AG09309 (cell line): ENCODE measurements at regions not wholly inside any gene's neighbourhood (a gene's known extent, or its start where the extent isn't known, plus 50 kb on each side); places are given as distances from the start of the nearest gene placed in this dataset.

Source experiments
- DNase-seq: peaks from one replicate; pipeline ENCODE4 v3.0.0-alpha.2; 2010; ENCODE audit warnings: low read depth
- H3K4me3 ChIP-seq: 2 replicates; pipeline ENCODE4 v1.5.1; 2011; ENCODE audit warnings: mild to moderate bottlenecking, low read depth, low read length, moderate library complexity; ENCODE audit not compliant: control insufficient read depth
- TF ChIP-seq, protein P1 (sequence below): IDR thresholded peaks from 2 replicates; pipeline ENCODE4 v1.5.1; 2011; ENCODE audit warnings: mild to moderate bottlenecking, low read depth, low read length, inconsistent platforms; ENCODE audit not compliant: insufficient read depth, control insufficient read depth; ENCODE audit errors: missing control alignments

DNA sequence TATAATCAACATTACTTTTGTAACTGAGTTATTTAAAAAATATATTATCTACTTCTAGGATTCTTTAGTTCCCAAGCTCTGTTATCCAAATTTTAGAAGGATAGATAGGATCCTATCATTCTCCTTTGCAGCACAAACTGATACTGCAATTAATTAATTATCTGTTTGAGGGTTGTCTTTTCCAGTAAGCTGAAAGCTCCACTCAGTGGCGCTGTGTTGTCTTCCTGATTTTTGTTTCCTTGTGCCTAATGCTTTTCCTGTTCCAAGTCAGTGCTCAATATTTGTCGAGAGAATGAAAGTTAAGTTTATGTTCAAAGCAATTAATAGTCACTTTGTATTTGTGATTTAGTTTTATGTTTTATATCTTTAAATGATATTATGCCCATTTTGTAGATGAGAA lies 107.4 kb upstream of the ANK2 start:
- TF ChIP-seq, protein P1, sequence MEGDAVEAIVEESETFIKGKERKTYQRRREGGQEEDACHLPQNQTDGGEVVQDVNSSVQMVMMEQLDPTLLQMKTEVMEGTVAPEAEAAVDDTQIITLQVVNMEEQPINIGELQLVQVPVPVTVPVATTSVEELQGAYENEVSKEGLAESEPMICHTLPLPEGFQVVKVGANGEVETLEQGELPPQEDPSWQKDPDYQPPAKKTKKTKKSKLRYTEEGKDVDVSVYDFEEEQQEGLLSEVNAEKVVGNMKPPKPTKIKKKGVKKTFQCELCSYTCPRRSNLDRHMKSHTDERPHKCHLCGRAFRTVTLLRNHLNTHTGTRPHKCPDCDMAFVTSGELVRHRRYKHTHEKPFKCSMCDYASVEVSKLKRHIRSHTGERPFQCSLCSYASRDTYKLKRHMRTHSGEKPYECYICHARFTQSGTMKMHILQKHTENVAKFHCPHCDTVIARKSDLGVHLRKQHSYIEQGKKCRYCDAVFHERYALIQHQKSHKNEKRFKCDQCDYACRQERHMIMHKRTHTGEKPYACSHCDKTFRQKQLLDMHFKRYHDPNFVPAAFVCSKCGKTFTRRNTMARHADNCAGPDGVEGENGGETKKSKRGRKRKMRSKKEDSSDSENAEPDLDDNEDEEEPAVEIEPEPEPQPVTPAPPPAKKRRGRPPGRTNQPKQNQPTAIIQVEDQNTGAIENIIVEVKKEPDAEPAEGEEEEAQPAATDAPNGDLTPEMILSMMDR: no peak
- DNase-seq: no peak
- no peak overlapping the region for H3K4me3 ChIP-seq

- DNase-seq: no peak
- no peak overlapping the region for H3K4me3 ChIP-seq
- TF ChIP-seq, protein P1: no peak
Observed at GRCh38 chr4:112942997-112943396, 106.5 kb upstream of the ANK2 start.

- TF ChIP-seq, protein P1: no peak
- no peak overlapping the region for H3K4me3 ChIP-seq
- no peak for DNase-seq
Observed at GRCh38 chr4:112944006-112944405, 105.4 kb upstream of the ANK2 start.

DNA sequence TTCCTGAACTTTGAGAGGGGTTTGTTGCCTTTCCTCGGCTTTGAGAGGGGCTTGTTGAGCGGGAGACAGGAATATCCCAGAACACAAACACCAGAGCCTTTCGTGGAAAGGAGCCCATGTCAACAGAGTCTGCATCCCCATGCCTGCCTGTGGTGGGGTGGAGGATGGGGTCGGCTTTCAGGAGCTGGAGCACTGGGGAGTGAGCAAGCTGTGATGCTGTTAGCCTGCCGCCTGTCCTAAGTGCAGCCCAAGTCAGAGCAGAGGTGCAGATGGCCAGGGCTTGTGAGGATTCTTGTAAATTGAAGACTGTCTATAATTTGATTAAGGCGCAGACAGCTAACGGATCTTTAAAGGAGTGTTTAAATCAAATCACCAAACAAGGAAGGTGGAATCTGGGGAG lies 103.3 kb upstream of the ANK2 start:
- TF ChIP-seq, protein P1: no peak
- DNase-seq: no peak
- H3K4me3 ChIP-seq: no peak overlapping the region

- no peak overlapping the region for H3K4me3 ChIP-seq
- TF ChIP-seq, protein P1: no peak
- DNase-seq: no peak
Observed at GRCh38 chr4:112947616-112948015, 101.8 kb upstream of the ANK2 start.

GRCh38 chr4:112951362-112952312 lies 97.8 kb upstream of the ANK2 start:
- no peak for DNase-seq
- no peak overlapping the region for H3K4me3 ChIP-seq
- TF ChIP-seq, protein P1: peak; percentile 38
